ENCODE measurements at regions not wholly inside any gene's neighbourhood (a gene's known extent, or its start where the extent isn't known, plus 50 kb on each side); places are given as distances from the start of the nearest gene placed in this dataset.

- no peak for TF ChIP-seq CTCF (IDR thresholded peaks at IDR 0.05 in 2 of 3, conservative IDR thresholded peaks at IDR 0.05 in 1 of 3; ENCODE audit: insufficient read depth in 2 of 3, low read depth in 1 of 3, low read length in 3 of 3)
- no peak for TF ChIP-seq ZBTB9 (CRISPR knock-in tag; IDR thresholded peaks at IDR 0.05)
- no peak for TF ChIP-seq ZNF449 (CRISPR knock-in tag; IDR thresholded peaks at IDR 0.05)
These were observed 400.3 kb downstream of the AASDHPPT start (continued) for GRCh38 chr11:106477776-106478175.

DNA sequence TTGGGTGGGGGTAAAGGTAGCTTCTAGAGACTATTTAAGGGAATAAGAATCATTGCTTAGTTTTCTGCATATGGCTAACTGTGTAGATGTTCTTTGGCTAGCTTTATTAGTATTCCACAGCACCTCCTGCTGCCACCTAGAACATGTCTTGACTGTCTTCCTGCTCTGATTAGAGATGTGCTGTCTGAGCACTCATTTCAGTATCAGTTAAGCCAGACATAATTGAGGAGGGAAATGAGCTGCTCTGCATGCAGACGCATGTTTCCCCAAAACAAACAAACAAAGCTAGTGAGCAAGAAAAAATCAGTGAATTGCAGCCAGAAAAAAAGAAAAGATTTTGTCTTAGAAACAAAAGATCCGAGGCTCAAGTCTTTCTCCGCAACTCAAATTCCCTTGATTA, 402.2 kb downstream of the AASDHPPT start:
- ATAC-seq, result no peak
- H3K27me3 ChIP-seq (ENCODE audit: control insufficient read depth in 2 of 2, insufficient read depth in 2 of 2, low read length in 2 of 2), result no peaks in the 10 kb centered on the region
- 0% methylated on average over 3 of the region's 3 CpGs for WGBS (ENCODE audit: insufficient coverage, low coverage, missing lambda C conversion rate)
- H3K9me3 ChIP-seq (replicated peaks; ENCODE audit: control insufficient read depth, insufficient read depth, low read depth, low read length), result 0 out of 2 replicates have a peak, but pooled peaks cover 2% of the 10 kb centered on the region
- no peak overlapping the region for H3K4me3 ChIP-seq
- in situ Hi-C loops (cut with MboI) (no loop called here), intact Hi-C loops (cut with micrococcal nuclease) (no loop called here)
- H3K4me2 ChIP-seq (ENCODE audit: insufficient read depth, low read length), result no peak overlapping the region
- DNase-seq (ENCODE audit: extremely low read depth in 1 of 4, low spot score in 3 of 4), result no peak
- no peaks in the 10 kb centered on the region for H4K20me1 ChIP-seq (replicated peaks; ENCODE audit: control insufficient read depth, insufficient read depth, low read length)
- ChIA-PET CTCF (ENCODE audit: low intra/inter-chr PET ratio) (no interaction called here), POLR2A (no interaction called here)
- no peaks in the 10 kb centered on the region for H3K4me1 ChIP-seq (replicated peaks in 1 of 2; ENCODE audit: control insufficient read depth in 2 of 2, insufficient read depth in 2 of 2, low read length in 2 of 2)
- no peaks in the 10 kb centered on the region for H3K9me1 ChIP-seq (ENCODE audit: control insufficient read depth, insufficient read depth, low read length)
- BruUV-seq (replicated peaks), result no TSS peak
- no peak overlapping the region for H3K27ac ChIP-seq (ENCODE audit: extremely low read depth, low read depth, low read length)
- H3K79me2 ChIP-seq (ENCODE audit: control insufficient read depth, insufficient read depth, low read length), result no peaks in the 10 kb centered on the region
- FAIRE-seq, result no peak
- no peak overlapping the region for H3K9ac ChIP-seq (ENCODE audit: insufficient read depth in 1 of 2, low read depth in 2 of 2, low read length in 2 of 2)
- H2AFZ ChIP-seq (ENCODE audit: low read depth, low read length), result no peak overlapping the region
- H3K36me3 ChIP-seq (ENCODE audit: control insufficient read depth, insufficient read depth, low read length), result no peaks in the 10 kb centered on the region
- TF ChIP-seq ZNF707 (CRISPR knock-in tag; conservative IDR thresholded peaks at IDR 0.05), result no peak
- TF ChIP-seq ZC3H4 (CRISPR knock-in tag; IDR thresholded peaks at IDR 0.05; ENCODE audit: borderline replicate concordance), result no peak
- no peak for TF ChIP-seq REST (IDR thresholded peaks at IDR 0.05; ENCODE audit: borderline replicate concordance)
- TF ChIP-seq REST (CRISPR knock-in tag; IDR thresholded peaks at IDR 0.05; ENCODE audit: low read depth), result no peak
- no peak for TF ChIP-seq CXXC5 (CRISPR knock-in tag; IDR thresholded peaks at IDR 0.05)
- TF ChIP-seq ZNF24 (IDR thresholded peaks at IDR 0.05), result no peak

Measured in K562 (cell line).